ENCODE measurements at regions not wholly inside any gene's neighbourhood (a gene's known extent, or its start where the extent isn't known, plus 50 kb on each side); places are given as distances from the start of the nearest gene placed in this dataset.

- TF ChIP-seq, protein P1, sequence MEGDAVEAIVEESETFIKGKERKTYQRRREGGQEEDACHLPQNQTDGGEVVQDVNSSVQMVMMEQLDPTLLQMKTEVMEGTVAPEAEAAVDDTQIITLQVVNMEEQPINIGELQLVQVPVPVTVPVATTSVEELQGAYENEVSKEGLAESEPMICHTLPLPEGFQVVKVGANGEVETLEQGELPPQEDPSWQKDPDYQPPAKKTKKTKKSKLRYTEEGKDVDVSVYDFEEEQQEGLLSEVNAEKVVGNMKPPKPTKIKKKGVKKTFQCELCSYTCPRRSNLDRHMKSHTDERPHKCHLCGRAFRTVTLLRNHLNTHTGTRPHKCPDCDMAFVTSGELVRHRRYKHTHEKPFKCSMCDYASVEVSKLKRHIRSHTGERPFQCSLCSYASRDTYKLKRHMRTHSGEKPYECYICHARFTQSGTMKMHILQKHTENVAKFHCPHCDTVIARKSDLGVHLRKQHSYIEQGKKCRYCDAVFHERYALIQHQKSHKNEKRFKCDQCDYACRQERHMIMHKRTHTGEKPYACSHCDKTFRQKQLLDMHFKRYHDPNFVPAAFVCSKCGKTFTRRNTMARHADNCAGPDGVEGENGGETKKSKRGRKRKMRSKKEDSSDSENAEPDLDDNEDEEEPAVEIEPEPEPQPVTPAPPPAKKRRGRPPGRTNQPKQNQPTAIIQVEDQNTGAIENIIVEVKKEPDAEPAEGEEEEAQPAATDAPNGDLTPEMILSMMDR (IDR thresholded peaks at IDR 0.05; ENCODE audit: low read depth, low read length, missing input control): no peak
- TF ChIP-seq EGR1 (IDR thresholded peaks at IDR 0.05; ENCODE audit: low read depth in 2 of 2) (no peak), REST (IDR thresholded peaks at IDR 0.05) (no peak), YY1 (IDR thresholded peaks at IDR 0.05) (no peak), TAF1 (conservative IDR thresholded peaks at IDR 0.05) (no peak), SP1 (IDR thresholded peaks at IDR 0.05) (no peak)
These were observed 126.6 kb upstream of the PDE1A start for GRCh38 chr2:182553483-182553882.
